Activated CD4-positive, alpha-beta T cell treated with anti-CD3 and anti-CD28 coated beads for 36 hours (primary cell): ENCODE measurements at regions not wholly inside any gene's neighbourhood (a gene's known extent, or its start where the extent isn't known, plus 50 kb on each side); places are given as distances from the start of the nearest gene placed in this dataset.

ENCODE experiments used
- ATAC-seq: fragments of 200-7000 bp; cut with Tn5 transposase; one replicate; pipeline ENCODE4 v1.10.0; 2021; ENCODE audit warnings: mild to moderate bottlenecking, moderate library complexity
- CTCF ChIA-PET: fragments of 350-600 bp; sonication (Branson Sonifier 250); formaldehyde crosslinking; loops from one replicate; lab custom pipeline; 2021; ENCODE audit warnings: antibody characterized with exemption; lab: Charles Lee
- POLR2A ChIA-PET: fragments of 350-600 bp; sonication (Branson Sonifier 250); formaldehyde crosslinking; loops from one replicate; lab custom pipeline; 2021; ENCODE audit warnings: antibody characterized with exemption, inconsistent platforms; lab: Charles Lee
- DNase-seq: peaks from one replicate; pipeline ENCODE4 v3.0.0-alpha.2; 2020
- H3K27ac Mint-ChIP-seq: one replicate; pipeline ENCODE4 v1.8.0; 2021; ENCODE audit warnings: mixed read lengths
- H3K27me3 Mint-ChIP-seq: one replicate; pipeline ENCODE4 v1.8.0; 2021; ENCODE audit warnings: mixed read lengths
- H3K36me3 Mint-ChIP-seq: one replicate; pipeline ENCODE4 v1.8.0; 2021; ENCODE audit warnings: low read depth, mixed read lengths
- H3K4me1 Mint-ChIP-seq: one replicate; pipeline ENCODE4 v1.8.0; 2021; ENCODE audit warnings: mixed read lengths
- H3K4me3 Mint-ChIP-seq: one replicate; pipeline ENCODE4 v1.8.0; 2021; ENCODE audit warnings: mild to moderate bottlenecking, moderate library complexity, mixed read lengths
- H3K9me3 Mint-ChIP-seq: one replicate; pipeline ENCODE4 v1.8.0; 2021; ENCODE audit warnings: low read depth, mixed read lengths
- intact Hi-C, 2 experiments: fragments of 100-400 bp; cut with DNase I in 1 of 2; cut with micrococcal nuclease in 1 of 2; formaldehyde crosslinking; loops; one replicate each; pipeline versions ENCODE4 v1.14.2 to v1.15.1; 2022 to 2024; cut with DNase I, micrococcal nuclease

DNA sequence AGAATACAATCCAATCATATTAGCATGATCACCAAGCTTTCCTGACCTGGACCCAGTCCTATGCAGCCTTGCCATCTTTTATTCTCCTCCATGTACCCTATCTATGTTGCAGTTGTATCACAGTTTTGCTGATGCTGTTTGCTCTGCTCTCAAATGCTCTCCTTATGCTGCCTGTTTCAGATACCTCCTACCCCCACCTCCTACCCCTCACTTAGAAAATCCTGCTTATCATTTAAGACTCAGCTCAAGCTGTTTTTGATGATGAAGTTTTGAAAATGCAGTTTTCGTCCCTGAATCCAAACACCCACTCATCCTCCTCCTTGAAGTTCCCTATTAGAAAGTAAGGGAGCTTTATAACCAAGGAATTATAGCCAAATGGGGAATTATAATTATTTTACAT is 457.4 kb upstream of the ATP2B1 start:
- Mint-ChIP-seq H3K27ac (no peak overlapping the region), H3K4me1 (no peaks in the 10 kb centered on the region), H3K9me3 (no peaks in the 10 kb centered on the region), H3K36me3 (no peaks in the 10 kb centered on the region), H3K27me3 (no peaks in the 10 kb centered on the region), H3K4me3 (no peak overlapping the region)
- ChIA-PET CTCF (no interaction called here), POLR2A (no interaction called here)
- DNase-seq (no peak), ATAC-seq (no peak)
- intact Hi-C loops = no loop called here

DNA sequence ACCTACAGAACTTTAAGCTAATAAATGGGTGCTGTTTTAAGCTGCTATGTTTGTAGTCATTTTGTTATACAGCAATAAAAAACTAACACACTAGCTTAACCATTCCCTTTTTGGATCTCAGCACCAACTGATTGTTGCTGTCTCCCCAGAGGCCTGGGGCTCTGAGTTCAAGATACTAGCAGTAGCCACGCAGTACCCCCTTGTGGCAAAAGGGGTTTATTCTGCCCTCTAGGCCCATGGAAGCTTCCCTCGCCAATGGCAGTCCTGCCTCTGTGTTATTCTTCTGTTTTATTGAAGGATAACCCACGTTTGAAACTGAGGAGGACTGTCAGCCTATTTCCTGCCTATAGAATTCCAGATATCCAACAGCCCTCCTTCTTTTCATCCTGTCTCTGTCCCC is 455.3 kb upstream of the ATP2B1 start:
- H3K4me1 Mint-ChIP-seq = no peaks in the 10 kb centered on the region
- intact Hi-C loops = loop anchor here in 1 of 2 experiments (5.0 kb wide), 1 partner anchor 622 kb away; no protein-coding TSS in a partner anchor
- ChIA-PET CTCF (interaction anchor here (1.1 to 1.5 kb wide), 2 partner anchors 619 to 620 kb away, joined by 3 to 4 read pairs; no protein-coding TSS in a partner anchor), POLR2A (interaction anchor here (0.6 kb wide), 1 partner anchor 630 kb away, joined by 3 read pairs; no protein-coding TSS in a partner anchor)
- H3K27ac Mint-ChIP-seq = no peak overlapping the region
- no peaks in the 10 kb centered on the region for H3K9me3 Mint-ChIP-seq
- H3K36me3 Mint-ChIP-seq = no peaks in the 10 kb centered on the region
- no peak for ATAC-seq
- no peak overlapping the region for H3K4me3 Mint-ChIP-seq
- no peaks in the 10 kb centered on the region for H3K27me3 Mint-ChIP-seq
- peak; percentile 34 for DNase-seq

DNA sequence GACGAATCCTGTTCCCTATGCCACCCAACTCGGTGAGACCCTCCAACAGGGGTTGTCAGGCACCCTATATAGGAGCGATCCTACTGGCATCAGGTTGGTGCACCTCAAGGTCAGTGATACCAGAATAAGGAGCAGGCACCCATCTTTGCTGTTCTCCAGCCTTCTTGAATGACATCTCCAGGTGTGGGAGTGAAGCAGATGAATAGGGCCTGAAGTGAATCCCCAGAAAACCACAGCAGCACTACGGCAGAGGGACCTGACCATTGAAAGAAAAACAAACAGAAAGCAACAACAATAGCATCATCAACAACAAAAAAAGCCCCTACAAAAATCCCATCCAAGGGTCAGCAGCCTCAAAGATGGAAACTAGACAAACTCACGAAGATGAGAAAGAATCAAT is 445.2 kb upstream of the ATP2B1 start:
- no peaks in the 10 kb centered on the region for H3K36me3 Mint-ChIP-seq
- H3K4me3 Mint-ChIP-seq = no peak overlapping the region
- peaks cover 5% of the 10 kb centered on the region for H3K4me1 Mint-ChIP-seq
- DNase-seq (no peak), ATAC-seq (no peak)
- ChIA-PET POLR2A (no interaction called here), CTCF (no interaction called here)
- H3K9me3 Mint-ChIP-seq = no peaks in the 10 kb centered on the region
- H3K27me3 Mint-ChIP-seq = no peaks in the 10 kb centered on the region
- H3K27ac Mint-ChIP-seq = no peak overlapping the region
- intact Hi-C loops = no loop called here

DNA sequence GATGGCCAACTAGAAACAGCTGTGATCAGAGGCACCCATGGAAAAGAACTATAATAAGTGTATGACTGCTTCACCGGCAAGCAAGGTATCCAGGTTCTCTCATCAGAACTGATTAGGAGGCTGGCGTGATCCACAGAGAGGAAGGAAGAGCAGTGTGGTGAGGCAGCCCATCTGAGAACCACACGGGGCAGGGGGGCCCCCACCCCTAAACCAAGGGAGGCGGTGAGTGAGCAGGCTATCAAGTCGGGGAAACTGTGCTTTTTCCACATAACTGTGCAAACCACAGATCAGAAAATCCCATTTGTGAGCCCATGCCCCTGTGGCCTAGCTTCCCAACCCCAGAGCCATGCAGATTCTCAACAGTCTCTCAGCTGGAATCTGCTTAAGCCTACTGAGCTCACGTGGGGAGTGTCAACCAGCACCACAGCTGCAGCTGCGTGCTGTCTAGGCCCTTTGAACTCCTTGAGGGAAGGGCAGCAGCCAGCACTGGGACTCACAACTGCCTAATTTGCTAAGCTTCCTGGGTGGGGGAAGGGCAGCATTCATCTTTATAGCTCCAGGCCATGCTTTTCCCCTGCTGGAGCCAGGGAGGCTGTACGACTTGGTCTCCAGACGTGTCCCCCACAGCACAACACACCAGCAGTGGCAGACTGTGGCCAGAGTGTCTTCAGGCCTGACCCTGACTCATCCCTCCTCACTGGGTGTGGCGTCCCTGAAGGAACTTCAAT is 444.4 kb upstream of the ATP2B1 start:
- POLR2A ChIA-PET = no interaction called here
- intact Hi-C loops = no loop called here
- H3K27me3 Mint-ChIP-seq = peaks cover under 1% of the 10 kb centered on the region
- H3K9me3 Mint-ChIP-seq = no peaks in the 10 kb centered on the region
- H3K4me3 Mint-ChIP-seq = no peak overlapping the region
- CTCF ChIA-PET = no interaction called here
- peak; percentile 9 for DNase-seq
- H3K4me1 Mint-ChIP-seq = peaks cover 5% of the 10 kb centered on the region
- no peak overlapping the region for H3K27ac Mint-ChIP-seq
- ATAC-seq = no peak
- no peaks in the 10 kb centered on the region for H3K36me3 Mint-ChIP-seq

DNA sequence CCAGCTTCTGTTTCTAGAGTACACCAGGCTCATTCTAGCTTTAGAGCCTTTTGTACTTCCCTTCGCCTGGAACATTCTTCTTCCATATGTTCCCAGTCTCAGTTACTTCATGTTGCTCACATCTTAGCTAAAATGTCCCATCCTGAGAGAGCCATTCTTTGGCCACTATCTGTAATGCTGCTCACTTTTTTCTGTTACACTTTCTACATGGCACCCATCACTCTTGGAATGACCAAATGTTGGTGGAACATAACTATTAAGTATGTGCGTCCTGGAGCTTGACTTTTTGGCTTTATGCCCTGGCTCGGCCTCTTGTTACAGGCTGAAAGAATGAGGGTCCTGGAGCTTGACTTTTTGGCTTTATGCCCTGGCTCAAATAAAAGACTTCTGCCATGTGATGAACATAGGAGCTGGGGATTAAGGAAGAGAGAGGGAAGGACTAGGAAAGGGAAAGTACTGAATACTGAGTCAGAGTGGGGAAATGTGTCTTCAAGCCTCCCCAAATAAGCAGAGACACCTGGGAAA is 442.9 kb upstream of the ATP2B1 start:
- Mint-ChIP-seq H3K36me3 (no peaks in the 10 kb centered on the region), H3K4me3 (no peak overlapping the region), H3K4me1 (peaks cover 5% of the 10 kb centered on the region), H3K9me3 (no peaks in the 10 kb centered on the region), H3K27ac (no peak overlapping the region), H3K27me3 (peaks cover 2% of the 10 kb centered on the region)
- intact Hi-C loops = no loop called here
- DNase-seq (no peak), ATAC-seq (no peak)
- ChIA-PET POLR2A (interaction anchor here (0.7 kb wide), 1 partner anchor 53 kb away, joined by 5 read pairs; no protein-coding TSS in a partner anchor), CTCF (interaction anchor here (0.5 to 1.4 kb wide), 2 partner anchors 14 to 519 kb away, joined by 3 to 4 read pairs; no protein-coding TSS in a partner anchor)

DNA sequence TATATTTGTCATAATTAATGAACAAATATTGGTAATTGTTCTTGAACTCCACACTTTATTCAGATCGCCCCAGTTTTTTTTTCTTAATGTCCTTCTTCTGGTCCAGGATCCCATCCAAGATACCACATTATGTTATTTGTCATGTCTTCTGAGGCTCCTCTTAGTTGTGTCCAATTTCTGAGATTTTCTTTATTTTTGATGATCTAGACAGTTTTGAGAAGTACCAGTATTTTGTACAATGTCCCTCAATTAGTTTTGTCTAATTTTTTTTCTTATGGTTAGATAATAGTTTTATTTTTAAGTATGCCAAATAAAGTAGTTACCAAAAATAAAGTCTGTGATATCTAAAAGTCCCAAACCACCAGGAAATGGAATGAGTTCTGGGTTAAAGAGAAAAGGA is 440.8 kb upstream of the ATP2B1 start:
- Mint-ChIP-seq H3K4me1 (peaks cover 5% of the 10 kb centered on the region), H3K4me3 (no peak overlapping the region), H3K27me3 (peaks cover 2% of the 10 kb centered on the region), H3K9me3 (no peaks in the 10 kb centered on the region), H3K36me3 (no peaks in the 10 kb centered on the region), H3K27ac (no peak overlapping the region)
- ChIA-PET POLR2A (no interaction called here), CTCF (no interaction called here)
- intact Hi-C loops = no loop called here
- ATAC-seq (no peak), DNase-seq (no peak)

DNA sequence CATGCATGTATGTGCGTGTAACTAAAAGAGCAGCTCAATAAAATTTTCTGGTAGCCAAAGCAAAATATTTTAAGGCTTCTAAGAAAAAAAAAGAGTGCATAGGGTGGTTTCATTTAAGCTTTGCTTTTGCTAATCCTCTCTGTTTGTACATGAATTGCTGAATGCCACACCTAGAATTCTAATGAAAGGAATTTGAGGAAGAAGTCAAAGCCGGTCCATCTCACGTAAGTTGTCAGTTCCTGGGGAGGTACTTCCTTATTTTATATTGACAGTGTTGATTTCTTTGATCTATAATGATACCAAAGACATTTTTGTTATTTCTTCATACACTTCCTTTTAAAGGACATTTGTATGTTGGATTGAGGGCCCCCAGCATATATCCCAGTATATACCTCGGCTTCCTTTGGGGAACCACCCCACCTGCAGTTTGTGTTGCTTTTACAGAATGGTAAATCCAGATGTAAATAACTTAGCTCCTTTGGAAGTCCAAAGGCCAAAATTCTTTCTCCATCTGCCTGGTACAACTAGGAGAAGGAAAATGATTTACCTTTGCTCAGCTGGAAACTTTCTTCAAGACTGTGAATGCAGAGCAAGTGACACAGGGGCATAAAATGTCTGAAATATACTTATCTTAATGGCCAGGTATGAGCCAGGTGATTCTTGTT is 420.9 kb upstream of the ATP2B1 start:
- intact Hi-C loops = no loop called here
- ATAC-seq (no peak), DNase-seq (no peak)
- Mint-ChIP-seq H3K36me3 (no peaks in the 10 kb centered on the region), H3K9me3 (no peaks in the 10 kb centered on the region), H3K27ac (no peak overlapping the region), H3K27me3 (no peaks in the 10 kb centered on the region), H3K4me3 (no peak overlapping the region), H3K4me1 (no peaks in the 10 kb centered on the region)
- CTCF ChIA-PET = no interaction called here
- POLR2A ChIA-PET = no interaction called here

DNA sequence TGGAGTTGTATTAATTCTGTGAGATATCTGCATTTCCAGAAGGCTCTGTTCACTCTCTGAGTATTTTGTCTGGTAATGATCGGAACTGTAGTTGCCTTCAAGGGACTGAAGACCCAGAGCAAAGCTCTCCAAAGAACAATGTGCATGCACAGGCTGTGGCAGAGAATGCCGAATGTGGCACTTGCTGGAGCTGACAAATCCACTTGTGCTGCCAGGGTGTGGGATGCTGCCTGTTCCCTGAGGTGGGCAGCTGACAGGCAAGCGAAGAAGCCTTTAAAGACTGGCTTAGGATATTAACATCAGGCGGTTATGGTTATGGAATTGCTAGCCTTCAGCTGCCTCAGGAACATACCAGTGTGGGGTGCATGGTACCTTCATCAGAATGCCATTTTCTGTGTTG is 419.9 kb upstream of the ATP2B1 start:
- ChIA-PET CTCF (interaction anchor here (0.7 kb wide), 1 partner anchor 195 kb away, joined by 3 read pairs; no protein-coding TSS in a partner anchor), POLR2A (interaction anchor here (0.8 kb wide), 1 partner anchor 420 kb away, joined by 4 read pairs; no protein-coding TSS in a partner anchor)
- ATAC-seq (no peak), DNase-seq (no peak)
- H3K27ac Mint-ChIP-seq = no peak overlapping the region
- H3K9me3 Mint-ChIP-seq = no peaks in the 10 kb centered on the region
- H3K4me3 Mint-ChIP-seq = no peak overlapping the region
- intact Hi-C loops = no loop called here
- no peaks in the 10 kb centered on the region for H3K36me3 Mint-ChIP-seq
- no peaks in the 10 kb centered on the region for H3K4me1 Mint-ChIP-seq
- no peaks in the 10 kb centered on the region for H3K27me3 Mint-ChIP-seq

DNA sequence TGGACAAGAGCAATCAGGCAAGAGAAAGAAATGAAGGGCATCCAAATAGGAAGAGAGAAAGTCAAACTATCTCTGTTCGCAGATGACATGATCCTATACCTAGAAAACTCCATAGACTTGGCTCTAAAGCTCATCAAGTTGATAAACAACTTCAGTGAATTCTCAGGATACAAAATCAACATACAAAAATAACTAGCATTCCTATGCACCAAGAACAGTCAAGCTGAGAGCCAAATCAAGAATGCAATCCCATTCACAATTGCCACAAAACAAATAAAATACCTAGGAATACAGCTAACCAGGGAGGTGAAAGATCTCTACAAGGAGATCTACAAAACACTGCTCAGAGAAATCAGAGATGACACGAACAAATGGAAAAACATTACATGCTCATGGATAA is 417.5 kb upstream of the ATP2B1 start:
- no peak overlapping the region for H3K4me3 Mint-ChIP-seq
- POLR2A ChIA-PET = no interaction called here

DNA sequence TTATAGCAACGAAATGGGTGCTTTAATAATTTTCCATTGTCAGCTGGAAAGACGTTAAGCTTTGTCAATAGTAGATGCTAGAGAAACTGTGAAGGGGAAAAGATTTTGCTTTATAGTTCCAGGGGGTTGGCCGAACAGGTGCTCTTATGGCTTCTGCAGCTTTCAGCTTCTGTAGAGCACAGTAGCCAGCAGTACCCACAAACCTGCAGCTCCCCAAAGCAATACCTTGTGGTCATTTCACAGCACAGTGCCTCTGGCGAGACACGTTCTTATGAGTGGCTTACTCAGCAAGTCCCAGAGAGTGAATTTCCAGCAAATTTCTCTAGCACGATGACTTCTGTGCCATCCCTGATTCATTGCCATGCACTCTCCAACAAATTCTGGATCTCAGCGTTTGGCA is 416.3 kb upstream of the ATP2B1 start:
- peaks cover 13% of the 10 kb centered on the region for H3K9me3 Mint-ChIP-seq
- no peak overlapping the region for H3K4me3 Mint-ChIP-seq
- H3K36me3 Mint-ChIP-seq = peaks cover 7% of the 10 kb centered on the region
- intact Hi-C loops = no loop called here
- CTCF ChIA-PET = interaction anchor here (0.8 kb wide), 1 partner anchor 22 kb away, joined by 4 read pairs; no protein-coding TSS in a partner anchor
- no peaks in the 10 kb centered on the region for H3K27me3 Mint-ChIP-seq
- ATAC-seq (no peak), DNase-seq (no peak)
- no peak overlapping the region for H3K27ac Mint-ChIP-seq
- POLR2A ChIA-PET = no interaction called here
- H3K4me1 Mint-ChIP-seq = no peaks in the 10 kb centered on the region

More for the DNA sequence above, 417.5 kb upstream of the ATP2B1 start:
- Mint-ChIP-seq H3K27ac (no peak overlapping the region), H3K27me3 (no peaks in the 10 kb centered on the region), H3K4me1 (no peaks in the 10 kb centered on the region), H3K36me3 (peaks cover 1% of the 10 kb centered on the region), H3K9me3 (peaks cover 5% of the 10 kb centered on the region)
- DNase-seq (no peak), ATAC-seq (no peak)
- intact Hi-C loops = no loop called here
- CTCF ChIA-PET = no interaction called here

DNA sequence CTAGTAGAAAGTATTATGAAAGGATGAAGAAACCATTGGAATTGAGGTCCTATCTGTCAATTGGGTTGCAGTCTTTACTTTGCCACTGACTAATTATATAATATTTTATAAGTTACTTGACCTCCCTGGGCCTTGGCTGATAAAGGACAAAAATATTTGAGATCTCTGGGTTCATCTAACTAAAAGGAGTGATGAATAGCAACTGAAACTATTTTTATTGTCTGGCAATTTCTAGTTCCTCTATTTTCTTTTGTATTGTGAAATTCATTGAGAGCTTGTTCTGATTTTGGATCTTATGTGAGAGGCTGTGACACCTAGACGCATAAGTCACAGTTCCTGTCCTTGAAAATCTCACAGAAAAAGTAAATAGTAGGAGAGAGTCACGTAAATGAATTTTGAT is 415.7 kb upstream of the ATP2B1 start:
- Mint-ChIP-seq H3K36me3 (peaks cover 7% of the 10 kb centered on the region), H3K9me3 (peaks cover 16% of the 10 kb centered on the region), H3K4me3 (no peak overlapping the region), H3K4me1 (no peaks in the 10 kb centered on the region), H3K27me3 (no peaks in the 10 kb centered on the region), H3K27ac (no peak overlapping the region)
- ATAC-seq (no peak), DNase-seq (no peak)
- POLR2A ChIA-PET = no interaction called here
- CTCF ChIA-PET = no interaction called here
- intact Hi-C loops = no loop called here
